GM19043 (cell line): ENCODE measurements at regions not wholly inside any gene's neighbourhood (a gene's known extent, or its start where the extent isn't known, plus 50 kb on each side); places are given as distances from the start of the nearest gene placed in this dataset.

Source experiments
- ATAC-seq: cut with Tn5 transposase; IDR thresholded peaks from one replicate; pipeline ENCODE4 v1.9.1; 2021; ENCODE audit warnings: low read depth; ENCODE audit not compliant: unreplicated experiment

- no peak for ATAC-seq
Observed at GRCh38 chr1:218804014-218804785, 369.5 kb upstream of the LYPLAL1 start.

GRCh38 chr1:218809061-218809460, 364.6 kb upstream of the LYPLAL1 start:
- ATAC-seq: no peak

GRCh38 chr1:218809625-218810024, 364.1 kb upstream of the LYPLAL1 start:
- ATAC-seq: no peak

GRCh38 chr1:218810306-218810705, 363.4 kb upstream of the LYPLAL1 start:
- no peak for ATAC-seq

GRCh38 chr1:218811497-218811896, 362.2 kb upstream of the LYPLAL1 start:
- no peak for ATAC-seq

GRCh38 chr1:218812360-218812759, 361.3 kb upstream of the LYPLAL1 start:
- no peak for ATAC-seq

GRCh38 chr1:218813237-218813636, 360.4 kb upstream of the LYPLAL1 start:
- no peak for ATAC-seq

GRCh38 chr1:218815076-218815475, 358.6 kb upstream of the LYPLAL1 start:
- no peak for ATAC-seq

GRCh38 chr1:218817071-218817470, 356.6 kb upstream of the LYPLAL1 start:
- ATAC-seq: no peak

GRCh38 chr1:218817691-218818465, 355.8 kb upstream of the LYPLAL1 start:
- no peak for ATAC-seq

- peak; percentile 80 for ATAC-seq
Observed at GRCh38 chr1:218823291-218823900, 350.3 kb upstream of the LYPLAL1 start.

- no peak for ATAC-seq
Observed at GRCh38 chr1:218827486-218827885, 346.2 kb upstream of the LYPLAL1 start.

- ATAC-seq: no peak
Observed at GRCh38 chr1:218828125-218828650, 345.5 kb upstream of the LYPLAL1 start.

GRCh38 chr1:218829097-218829496, 344.6 kb upstream of the LYPLAL1 start:
- ATAC-seq: no peak

- no peak for ATAC-seq
Observed at GRCh38 chr1:218835609-218836008, 338.1 kb upstream of the LYPLAL1 start.

- ATAC-seq: no peak
Observed at GRCh38 chr1:218836264-218836663, 337.4 kb upstream of the LYPLAL1 start.

- no peak for ATAC-seq
Observed at GRCh38 chr1:218837051-218837450, 336.6 kb upstream of the LYPLAL1 start.

- ATAC-seq: no peak
Observed at GRCh38 chr1:218845589-218845988, 328.1 kb upstream of the LYPLAL1 start.

GRCh38 chr1:218846181-218846580, 327.5 kb upstream of the LYPLAL1 start:
- ATAC-seq: no peak

- ATAC-seq: no peak
Observed at GRCh38 chr1:218847089-218847768, 326.4 kb upstream of the LYPLAL1 start.

- no peak for ATAC-seq
Observed at GRCh38 chr1:218848009-218848408, 325.7 kb upstream of the LYPLAL1 start.
